Neural progenitor cell (in vitro differentiated cells): ENCODE measurements at regions not wholly inside any gene's neighbourhood (a gene's known extent, or its start where the extent isn't known, plus 50 kb on each side); places are given as distances from the start of the nearest gene placed in this dataset.

Experiments used
- DNase-seq: peaks from one replicate; pipeline ENCODE4 v3.0.0-alpha.2; 2016; ENCODE audit warnings: low spot score
- H2AFZ ChIP-seq: fragments of 200-600 bp; sonication (generic); replicated peaks from 2 replicates; pipeline ENCODE4 v1.6.1; 2016; ENCODE audit warnings: antibody characterized with exemption
- H3F3A ChIP-seq: fragments of 200-600 bp; sonication (generic); 2 replicates; pipeline ENCODE4 v1.6.1; 2016; ENCODE audit warnings: antibody characterized with exemption, low read depth
- H3K27ac ChIP-seq: fragments of 200-600 bp; sonication (generic); 2 replicates; pipeline ENCODE4 v1.5.1; 2016; ENCODE audit warnings: mild to moderate bottlenecking
- H3K27me3 ChIP-seq: fragments of 200-600 bp; sonication (generic); 2 replicates; pipeline ENCODE4 v1.6.1; 2016; ENCODE audit warnings: mild to moderate bottlenecking, moderate library complexity
- H3K36me3 ChIP-seq: fragments of 200-600 bp; sonication (generic); 2 replicates; pipeline ENCODE4 v1.5.1; 2016
- H3K4me1 ChIP-seq: fragments of 200-600 bp; sonication (generic); 2 replicates; pipeline ENCODE4 v1.6.1; 2016; ENCODE audit warnings: mixed run types
- H3K4me2 ChIP-seq: fragments of 200-600 bp; sonication (generic); 2 replicates; pipeline ENCODE4 v1.6.1; 2016
- H3K4me3 ChIP-seq: fragments of 200-600 bp; sonication (generic); 2 replicates; pipeline ENCODE4 v1.5.1; 2016
- H3K79me2 ChIP-seq: fragments of 200-600 bp; sonication (generic); 2 replicates; pipeline ENCODE4 v1.6.1; 2016; ENCODE audit warnings: low read depth
- H3K9ac ChIP-seq: fragments of 200-600 bp; sonication (generic); 2 replicates; pipeline ENCODE4 v1.6.1; 2016
- H3K9me3 ChIP-seq: fragments of 200-600 bp; sonication (generic); 2 replicates; pipeline ENCODE4 v1.5.1; 2016; ENCODE audit warnings: low read depth
- H4K20me1 ChIP-seq: fragments of 200-600 bp; sonication (generic); 2 replicates; pipeline ENCODE4 v1.6.1; 2016; ENCODE audit warnings: low read depth
- H3K27ac Mint-ChIP-seq: 3 replicates; pipeline ENCODE4 v1.8.0; 2021; ENCODE audit warnings: mixed read lengths
- H3K27me3 Mint-ChIP-seq: 2 replicates; pipeline ENCODE4 v1.8.0; 2022; ENCODE audit warnings: low read depth, mild to moderate bottlenecking, inconsistent platforms, moderate library complexity, mixed read lengths; ENCODE audit not compliant: insufficient read depth
- H3K36me3 Mint-ChIP-seq: 3 replicates; pipeline ENCODE4 v1.8.0; 2021; ENCODE audit warnings: mixed read lengths
- H3K4me1 Mint-ChIP-seq: 3 replicates; pipeline ENCODE4 v1.8.0; 2021; ENCODE audit warnings: mixed read lengths
- H3K4me3 Mint-ChIP-seq: 3 replicates; pipeline ENCODE4 v1.8.0; 2021; ENCODE audit warnings: mild to moderate bottlenecking, moderate library complexity, mixed read lengths
- H3K9me3 Mint-ChIP-seq: 3 replicates; pipeline ENCODE4 v1.8.0; 2020; ENCODE audit warnings: mixed read lengths
- CTCF ChIP-seq: fragments of 200-600 bp; sonication (generic); IDR thresholded peaks from 2 replicates; pipeline ENCODE4 v1.5.1; 2017; ENCODE audit warnings: antibody characterized with exemption, mild to moderate bottlenecking
- EZH2 ChIP-seq: fragments of 200-600 bp; sonication (generic); IDR thresholded peaks from 2 replicates; pipeline ENCODE4 v1.6.1; 2017; ENCODE audit warnings: antibody characterized with exemption, mild to moderate bottlenecking, moderate library complexity
- EZH2phosphoT487 ChIP-seq: fragments of 200-600 bp; sonication (generic); IDR thresholded peaks from 2 replicates; pipeline ENCODE4 v1.6.1; 2017; ENCODE audit warnings: antibody characterized with exemption

- Histone ChIP-seq H3K4me2 (peak overlapping the region; percentile 27), H3K27me3 (no peaks in the 10 kb centered on the region), H4K20me1 (no peaks in the 10 kb centered on the region), H3K9me3 (no peaks in the 10 kb centered on the region), H3K4me3 (no peak overlapping the region), H3K9ac (no peak overlapping the region), H3K27ac (no peak overlapping the region), H3F3A (peaks cover 19% of the 10 kb centered on the region), H3K4me1 (peaks cover 72% of the 10 kb centered on the region), H3K36me3 (no peaks in the 10 kb centered on the region), H2AFZ (no peak overlapping the region), H3K79me2 (no peaks in the 10 kb centered on the region)
- H3K9me3 Mint-ChIP-seq: peaks cover 2% of the 10 kb centered on the region
- peaks cover 71% of the 10 kb centered on the region for H3K4me1 Mint-ChIP-seq
- no peak overlapping the region for H3K4me3 Mint-ChIP-seq
- no peaks in the 10 kb centered on the region for H3K36me3 Mint-ChIP-seq
- no peak for DNase-seq
- TF ChIP-seq CTCF (no peak), EZH2phosphoT487 (no peak), EZH2 (no peak)
- no peaks in the 10 kb centered on the region for H3K27me3 Mint-ChIP-seq
- peak overlapping the region; percentile 83 for H3K27ac Mint-ChIP-seq
Measured at GRCh38 chr3:98259-98654, 98.3 kb upstream of the CHL1 start.

GRCh38 chr3:99506-99905, 97.1 kb upstream of the CHL1 start:
- Histone ChIP-seq H3K36me3 (no peaks in the 10 kb centered on the region), H3K4me1 (peaks cover 78% of the 10 kb centered on the region), H2AFZ (no peak overlapping the region), H3K27me3 (no peaks in the 10 kb centered on the region), H3K9me3 (no peaks in the 10 kb centered on the region), H3K4me2 (no peak overlapping the region), H3K4me3 (no peak overlapping the region), H3F3A (peaks cover 26% of the 10 kb centered on the region), H3K27ac (no peak overlapping the region), H3K79me2 (no peaks in the 10 kb centered on the region), H4K20me1 (no peaks in the 10 kb centered on the region), H3K9ac (no peak overlapping the region)
- H3K4me1 Mint-ChIP-seq: peaks cover 75% of the 10 kb centered on the region
- DNase-seq: no peak
- H3K36me3 Mint-ChIP-seq: no peaks in the 10 kb centered on the region
- no peak overlapping the region for H3K27ac Mint-ChIP-seq
- peaks cover 2% of the 10 kb centered on the region for H3K9me3 Mint-ChIP-seq
- no peaks in the 10 kb centered on the region for H3K27me3 Mint-ChIP-seq
- no peak overlapping the region for H3K4me3 Mint-ChIP-seq
- TF ChIP-seq EZH2phosphoT487: no peak
- no peak for TF ChIP-seq CTCF
- no peak for TF ChIP-seq EZH2

GRCh38 chr3:102484-102883, 94.1 kb upstream of the CHL1 start:
- no peaks in the 10 kb centered on the region for H3K27me3 ChIP-seq
- H3K27ac ChIP-seq: no peak overlapping the region
- no peaks in the 10 kb centered on the region for H3K9me3 ChIP-seq
- Mint-ChIP-seq H3K4me3 (no peak overlapping the region), H3K27ac (no peak overlapping the region), H3K9me3 (no peaks in the 10 kb centered on the region), H3K4me1 (peaks cover 68% of the 10 kb centered on the region), H3K27me3 (no peaks in the 10 kb centered on the region), H3K36me3 (no peaks in the 10 kb centered on the region)
- TF ChIP-seq EZH2phosphoT487 (no peak), EZH2 (no peak), CTCF (no peak)
- H3F3A ChIP-seq: peaks cover 23% of the 10 kb centered on the region
- H3K79me2 ChIP-seq: no peaks in the 10 kb centered on the region
- H3K4me1 ChIP-seq: peaks cover 88% of the 10 kb centered on the region
- no peak overlapping the region for H3K4me3 ChIP-seq
- H3K4me2 ChIP-seq: no peak overlapping the region
- no peak overlapping the region for H2AFZ ChIP-seq
- H3K36me3 ChIP-seq: no peaks in the 10 kb centered on the region
- DNase-seq: no peak
- no peak overlapping the region for H3K9ac ChIP-seq
- H4K20me1 ChIP-seq: no peaks in the 10 kb centered on the region

- H3K9ac ChIP-seq: no peak overlapping the region
- Mint-ChIP-seq H3K4me1 (peaks cover 60% of the 10 kb centered on the region), H3K36me3 (no peaks in the 10 kb centered on the region), H3K9me3 (no peaks in the 10 kb centered on the region), H3K27me3 (no peaks in the 10 kb centered on the region), H3K27ac (peak overlapping the region; percentile 54), H3K4me3 (no peak overlapping the region)
- H3K27ac ChIP-seq: no peak overlapping the region
- no peaks in the 10 kb centered on the region for H3K27me3 ChIP-seq
- no peak overlapping the region for H3K4me3 ChIP-seq
- H3K9me3 ChIP-seq: no peaks in the 10 kb centered on the region
- no peaks in the 10 kb centered on the region for H4K20me1 ChIP-seq
- peaks cover 13% of the 10 kb centered on the region for H3F3A ChIP-seq
- peaks cover 78% of the 10 kb centered on the region for H3K4me1 ChIP-seq
- H2AFZ ChIP-seq: no peak overlapping the region
- DNase-seq: peak; percentile 14
- no peaks in the 10 kb centered on the region for H3K79me2 ChIP-seq
- peak overlapping the region; percentile 57 for H3K4me2 ChIP-seq
- H3K36me3 ChIP-seq: no peaks in the 10 kb centered on the region
- no peak for TF ChIP-seq EZH2phosphoT487
- no peak for TF ChIP-seq CTCF
- TF ChIP-seq EZH2: no peak
Measured at GRCh38 chr3:103991-104390, 92.6 kb upstream of the CHL1 start.
